ENCODE measurements at regions not wholly inside any gene's neighbourhood (a gene's known extent, or its start where the extent isn't known, plus 50 kb on each side); places are given as distances from the start of the nearest gene placed in this dataset.

DNA sequence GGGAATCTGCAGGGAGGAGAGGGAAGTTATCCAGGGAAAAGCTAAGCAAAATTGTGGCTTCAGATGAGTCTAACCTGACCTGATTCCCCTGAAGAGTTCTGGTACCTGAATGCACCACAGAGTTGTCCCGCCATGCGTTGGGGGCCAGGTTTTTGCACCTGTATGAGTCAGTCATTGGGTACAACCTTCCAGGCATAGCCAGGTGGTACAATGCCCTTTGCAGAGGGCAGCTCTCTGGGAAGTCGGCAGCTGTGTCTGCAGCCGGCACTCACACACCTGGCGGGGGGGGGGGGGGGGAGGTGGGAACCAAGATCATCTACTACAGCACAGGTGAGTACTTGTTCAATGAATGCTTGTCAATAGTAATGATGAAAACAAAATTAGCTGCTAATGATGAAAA is 52.5 kb upstream of the GTF3A start:
- H3K9ac ChIP-seq (ENCODE audit: low read depth, low read length): no peak overlapping the region
- no peak for DNase-seq
- no peaks in the 10 kb centered on the region for H3K79me2 ChIP-seq (ENCODE audit: insufficient read depth, low read length)
- H3K4me3 ChIP-seq (ENCODE audit: low read depth in 1 of 2, low read length in 2 of 2): no peak overlapping the region
- H3K4me2 ChIP-seq (ENCODE audit: insufficient read depth, low read length): no peak overlapping the region
- no peak for TF ChIP-seq EZH2 (IDR thresholded peaks at IDR 0.05; ENCODE audit: borderline replicate concordance, low read depth, low read length, severe bottlenecking)
- TF ChIP-seq, protein P1, sequence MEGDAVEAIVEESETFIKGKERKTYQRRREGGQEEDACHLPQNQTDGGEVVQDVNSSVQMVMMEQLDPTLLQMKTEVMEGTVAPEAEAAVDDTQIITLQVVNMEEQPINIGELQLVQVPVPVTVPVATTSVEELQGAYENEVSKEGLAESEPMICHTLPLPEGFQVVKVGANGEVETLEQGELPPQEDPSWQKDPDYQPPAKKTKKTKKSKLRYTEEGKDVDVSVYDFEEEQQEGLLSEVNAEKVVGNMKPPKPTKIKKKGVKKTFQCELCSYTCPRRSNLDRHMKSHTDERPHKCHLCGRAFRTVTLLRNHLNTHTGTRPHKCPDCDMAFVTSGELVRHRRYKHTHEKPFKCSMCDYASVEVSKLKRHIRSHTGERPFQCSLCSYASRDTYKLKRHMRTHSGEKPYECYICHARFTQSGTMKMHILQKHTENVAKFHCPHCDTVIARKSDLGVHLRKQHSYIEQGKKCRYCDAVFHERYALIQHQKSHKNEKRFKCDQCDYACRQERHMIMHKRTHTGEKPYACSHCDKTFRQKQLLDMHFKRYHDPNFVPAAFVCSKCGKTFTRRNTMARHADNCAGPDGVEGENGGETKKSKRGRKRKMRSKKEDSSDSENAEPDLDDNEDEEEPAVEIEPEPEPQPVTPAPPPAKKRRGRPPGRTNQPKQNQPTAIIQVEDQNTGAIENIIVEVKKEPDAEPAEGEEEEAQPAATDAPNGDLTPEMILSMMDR (IDR thresholded peaks at IDR 0.05; ENCODE audit: borderline replicate concordance, extremely low read depth, low read length, poor library complexity, severe bottlenecking): no peak
- H3K27ac ChIP-seq (ENCODE audit: low read length): no peak overlapping the region
- peaks cover 7% of the 10 kb centered on the region; the same call in 1 of the 2 replicates for H3K4me1 ChIP-seq (ENCODE audit: insufficient read depth, low read length)
- peaks cover 4% of the 10 kb centered on the region for H3K27me3 ChIP-seq (ENCODE audit: insufficient read depth, low read length, poor library complexity)
- no peaks in the 10 kb centered on the region for H3K36me3 ChIP-seq (ENCODE audit: insufficient read depth, low read length)
- H4K20me1 ChIP-seq (ENCODE audit: insufficient read depth, low read length): no peaks in the 10 kb centered on the region
- ATAC-seq (ENCODE audit: insufficient read depth, low read depth): no peak
- H2AFZ ChIP-seq (ENCODE audit: low read depth, low read length): no peak overlapping the region
- H3K9me3 ChIP-seq (ENCODE audit: insufficient read depth, low read length, severe bottlenecking): no peaks in the 10 kb centered on the region

DNA sequence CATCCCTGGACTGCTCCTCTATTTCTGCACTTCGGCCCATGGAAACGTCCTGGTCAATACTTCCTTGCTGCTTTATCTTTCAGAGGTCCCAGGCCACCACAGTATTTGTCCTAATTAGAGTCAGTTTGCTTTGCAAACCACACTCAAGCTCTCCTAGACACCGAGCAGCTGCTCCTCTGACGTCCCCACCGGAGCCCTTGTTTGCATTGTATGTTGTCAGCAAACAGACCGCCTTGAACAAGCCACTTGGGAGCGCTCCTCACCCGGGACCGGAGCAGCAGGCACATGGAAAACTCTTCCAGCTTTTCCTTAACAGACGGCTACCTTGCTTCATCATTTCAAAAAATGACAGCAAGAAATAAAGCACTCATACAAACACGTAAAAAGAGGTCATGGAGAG is 51.5 kb upstream of the GTF3A start:
- Histone ChIP-seq H3K27me3 (ENCODE audit: insufficient read depth, low read length, poor library complexity) (no peaks in the 10 kb centered on the region), H4K20me1 (ENCODE audit: insufficient read depth, low read length) (no peaks in the 10 kb centered on the region), H3K9me3 (ENCODE audit: insufficient read depth, low read length, severe bottlenecking) (no peaks in the 10 kb centered on the region), H3K27ac (ENCODE audit: low read length) (no peak overlapping the region), H3K4me2 (ENCODE audit: insufficient read depth, low read length) (no peak overlapping the region), H3K36me3 (ENCODE audit: insufficient read depth, low read length) (no peaks in the 10 kb centered on the region), H3K4me1 (ENCODE audit: insufficient read depth, low read length) (peaks cover 7% of the 10 kb centered on the region; the same call in 1 of the 2 replicates), H2AFZ (ENCODE audit: low read depth, low read length) (no peak overlapping the region), H3K4me3 (ENCODE audit: low read depth in 1 of 2, low read length in 2 of 2) (no peak overlapping the region), H3K9ac (ENCODE audit: low read depth, low read length) (no peak overlapping the region), H3K79me2 (ENCODE audit: insufficient read depth, low read length) (no peaks in the 10 kb centered on the region)
- ATAC-seq (ENCODE audit: insufficient read depth, low read depth): no peak
- DNase-seq: no peak
- no peak for TF ChIP-seq EZH2 (IDR thresholded peaks at IDR 0.05; ENCODE audit: borderline replicate concordance, low read depth, low read length, severe bottlenecking)
- TF ChIP-seq, protein P1 (IDR thresholded peaks at IDR 0.05; ENCODE audit: borderline replicate concordance, extremely low read depth, low read length, poor library complexity, severe bottlenecking): no peak

DNA sequence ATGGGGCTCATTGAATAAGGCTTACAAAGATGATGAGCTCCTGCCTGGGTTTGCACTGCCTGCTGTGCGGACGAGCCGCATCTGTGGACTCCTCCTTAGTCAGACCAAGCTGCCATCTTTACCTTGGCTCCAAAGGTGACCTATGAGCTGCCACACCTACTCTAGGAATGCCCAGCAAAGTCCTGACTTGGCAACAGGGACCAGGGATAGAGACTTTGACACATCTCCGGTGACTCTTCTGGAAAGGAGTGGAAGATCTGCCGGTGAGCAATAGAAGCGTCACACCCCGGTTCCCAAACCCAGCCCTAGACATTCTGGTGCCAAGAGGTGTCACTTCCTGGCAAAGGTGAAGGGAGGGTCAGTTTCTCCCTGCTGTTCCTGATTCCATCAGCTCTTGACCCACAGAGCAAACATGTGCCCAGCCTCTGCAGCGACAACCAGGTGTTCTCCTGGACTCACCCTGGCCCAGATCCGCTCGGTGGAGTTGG is 50.2 kb upstream of the GTF3A start:
- Histone ChIP-seq H3K9ac (ENCODE audit: low read depth, low read length) (no peak overlapping the region), H3K36me3 (ENCODE audit: insufficient read depth, low read length) (no peaks in the 10 kb centered on the region), H3K4me3 (ENCODE audit: low read depth in 1 of 2, low read length in 2 of 2) (no peak overlapping the region), H3K79me2 (ENCODE audit: insufficient read depth, low read length) (no peaks in the 10 kb centered on the region), H3K4me1 (ENCODE audit: insufficient read depth, low read length) (peaks cover 7% of the 10 kb centered on the region; the same call in 1 of the 2 replicates), H3K4me2 (ENCODE audit: insufficient read depth, low read length) (no peak overlapping the region), H4K20me1 (ENCODE audit: insufficient read depth, low read length) (no peaks in the 10 kb centered on the region), H2AFZ (ENCODE audit: low read depth, low read length) (no peak overlapping the region), H3K27me3 (ENCODE audit: insufficient read depth, low read length, poor library complexity) (no peaks in the 10 kb centered on the region), H3K27ac (ENCODE audit: low read length) (no peak overlapping the region), H3K9me3 (ENCODE audit: insufficient read depth, low read length, severe bottlenecking) (no peaks in the 10 kb centered on the region)
- ATAC-seq (ENCODE audit: insufficient read depth, low read depth) (no peak), DNase-seq (no peak)
- TF ChIP-seq EZH2 (IDR thresholded peaks at IDR 0.05; ENCODE audit: borderline replicate concordance, low read depth, low read length, severe bottlenecking): no peak
- TF ChIP-seq, protein P1 (IDR thresholded peaks at IDR 0.05; ENCODE audit: borderline replicate concordance, extremely low read depth, low read length, poor library complexity, severe bottlenecking): no peak
